ENCODE measurements at regions not wholly inside any gene's neighbourhood (a gene's known extent, or its start where the extent isn't known, plus 50 kb on each side); places are given as distances from the start of the nearest gene placed in this dataset.
A peak's percentile ranks its signal among the peaks of the same experiment; 100 is the strongest.

DNA sequence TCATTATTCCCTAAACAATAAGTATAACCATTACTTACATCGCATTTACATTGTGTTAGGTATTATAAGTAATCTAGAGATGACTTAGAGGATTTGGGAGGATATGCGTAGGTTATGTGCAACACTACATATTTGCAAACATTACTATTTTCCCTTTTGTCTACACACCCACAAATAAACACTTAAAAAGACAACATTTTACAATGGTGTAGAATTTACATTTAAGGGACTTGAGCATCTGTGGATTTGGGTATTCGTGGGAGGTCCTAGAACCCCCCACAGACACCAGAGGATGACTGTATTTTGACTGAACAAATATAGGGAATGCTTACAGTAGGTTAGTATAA is 220.2 kb upstream of the MYO3A start:
- no peak overlapping the region for H4K8ac ChIP-seq (ENCODE audit: low read depth, low read length)
- H3K4ac ChIP-seq (ENCODE audit: low read depth, low read length) = no peak overlapping the region
- no peak overlapping the region for H4K5ac ChIP-seq (ENCODE audit: low read length)
- no peak overlapping the region for H2BK120ac ChIP-seq (ENCODE audit: low read depth, low read length)
- no peak overlapping the region for H3K4me2 ChIP-seq (ENCODE audit: low read length)
- H3K56ac ChIP-seq (ENCODE audit: low read length) = no peak overlapping the region
- WGBS (ENCODE audit: extremely low coverage, insufficient coverage, low lambda C conversion rate) = no CpG with 5 or more reads among the region's 3 CpGs
- H3K4me1 ChIP-seq (ENCODE audit: control insufficient read depth, low read depth, low read length) = no peaks in the 10 kb centered on the region
- H3K27me3 ChIP-seq (ENCODE audit: insufficient read depth, low read length, poor library complexity) = no peaks in the 10 kb centered on the region
- H3K18ac ChIP-seq (ENCODE audit: low read length) = no peak overlapping the region
- H3K36me3 ChIP-seq (ENCODE audit: control insufficient read depth, insufficient read depth, low read length) = no peaks in the 10 kb centered on the region
- H3K79me2 ChIP-seq (ENCODE audit: control insufficient read depth, insufficient read depth, low read length) = no peaks in the 10 kb centered on the region
- no peaks in the 10 kb centered on the region for H3K79me1 ChIP-seq (ENCODE audit: low read length)
- H2AK5ac ChIP-seq (ENCODE audit: low read length) = no peak overlapping the region
- no peak overlapping the region for H3K27ac ChIP-seq (ENCODE audit: low read depth, low read length)
- no peak overlapping the region for H2BK15ac ChIP-seq (replicated peaks; ENCODE audit: low read depth)
- H3K9ac ChIP-seq (ENCODE audit: low read length) = no peak overlapping the region
- no peak overlapping the region for H3K23ac ChIP-seq (ENCODE audit: low read length)
- no peak overlapping the region for H3K4me3 ChIP-seq (ENCODE audit: low read length)
- no peak overlapping the region for H2BK5ac ChIP-seq (ENCODE audit: low read length)
- DNase-seq = no peak

GRCh38 chr10:25724241-25724640 is 209.8 kb upstream of the MYO3A start:
- H4K8ac ChIP-seq (ENCODE audit: low read depth, low read length) = no peak overlapping the region
- no peak overlapping the region for H3K4me3 ChIP-seq (ENCODE audit: low read length)
- no peaks in the 10 kb centered on the region for H3K27me3 ChIP-seq (ENCODE audit: insufficient read depth, low read length, poor library complexity)
- no peak overlapping the region for H2BK15ac ChIP-seq (replicated peaks; ENCODE audit: low read depth)
- H3K36me3 ChIP-seq (ENCODE audit: control insufficient read depth, insufficient read depth, low read length) = no peaks in the 10 kb centered on the region
- H3K27ac ChIP-seq (ENCODE audit: low read depth, low read length) = no peak overlapping the region
- WGBS (ENCODE audit: extremely low coverage, insufficient coverage, low lambda C conversion rate) = no CpG with 5 or more reads among the region's 1 CpG
- no peak overlapping the region for H4K5ac ChIP-seq (ENCODE audit: low read length)
- no peak overlapping the region for H3K23ac ChIP-seq (ENCODE audit: low read length)
- no peak overlapping the region for H3K56ac ChIP-seq (ENCODE audit: low read length)
- no peak overlapping the region for H3K4ac ChIP-seq (ENCODE audit: low read depth, low read length)
- no peak for DNase-seq
- no peak overlapping the region for H3K18ac ChIP-seq (ENCODE audit: low read length)
- no peak overlapping the region for H3K9ac ChIP-seq (ENCODE audit: low read length)
- no peak overlapping the region for H3K4me2 ChIP-seq (ENCODE audit: low read length)
- no peak overlapping the region for H2AK5ac ChIP-seq (ENCODE audit: low read length)
- H3K79me1 ChIP-seq (ENCODE audit: low read length) = no peaks in the 10 kb centered on the region
- no peaks in the 10 kb centered on the region for H3K4me1 ChIP-seq (ENCODE audit: control insufficient read depth, low read depth, low read length)
- no peak overlapping the region for H2BK120ac ChIP-seq (ENCODE audit: low read depth, low read length)
- H2BK5ac ChIP-seq (ENCODE audit: low read length) = no peak overlapping the region
- H3K79me2 ChIP-seq (ENCODE audit: control insufficient read depth, insufficient read depth, low read length) = no peaks in the 10 kb centered on the region

DNA sequence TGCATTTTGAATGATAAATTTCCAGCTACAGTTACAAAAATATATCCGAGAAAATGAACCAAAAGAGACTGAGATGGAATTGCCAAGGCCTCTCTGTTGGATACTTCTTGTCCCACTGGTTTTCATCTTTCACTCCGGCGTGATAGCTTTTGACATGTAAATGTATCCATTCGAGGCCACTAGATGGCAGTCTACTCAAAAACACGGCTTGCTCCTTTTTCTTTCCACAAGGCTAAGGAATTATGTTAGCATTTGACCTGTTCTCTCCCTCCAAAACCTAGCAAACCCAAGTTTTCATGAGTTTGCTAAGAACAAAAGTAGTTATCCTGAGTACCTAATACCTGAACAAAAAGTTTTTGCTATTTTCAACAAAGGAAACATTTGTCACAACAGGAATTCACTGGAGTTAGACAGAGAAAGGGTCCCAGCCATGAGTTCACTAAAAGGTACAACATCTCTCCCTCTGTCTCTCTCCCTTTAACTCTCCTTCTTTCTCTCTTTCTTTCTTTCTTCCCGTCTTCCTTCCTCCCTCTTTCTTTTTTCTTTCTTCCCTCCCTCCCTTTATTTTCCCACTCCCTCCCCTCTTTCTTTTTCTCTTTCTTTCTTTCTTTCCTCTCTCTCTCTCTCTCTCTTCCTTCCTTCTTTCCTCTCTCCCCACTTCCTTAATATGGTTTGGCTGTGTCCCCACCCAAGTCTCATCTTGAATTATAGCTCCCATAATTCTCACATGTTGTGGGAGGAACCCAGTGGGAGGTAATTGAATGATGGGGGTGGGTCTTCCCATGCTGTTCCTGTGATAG is 207.9 kb upstream of the MYO3A start:
- DNase-seq = peak; percentile 85
- no CpG with 5 or more reads among the region's 6 CpGs for WGBS (ENCODE audit: extremely low coverage, insufficient coverage, low lambda C conversion rate)
- H2BK5ac ChIP-seq (ENCODE audit: low read length) = no peak overlapping the region
- no peak overlapping the region for H4K8ac ChIP-seq (ENCODE audit: low read depth, low read length)
- H3K18ac ChIP-seq (ENCODE audit: low read length) = no peak overlapping the region
- no peak overlapping the region for H2AK5ac ChIP-seq (ENCODE audit: low read length)
- H3K4me3 ChIP-seq (ENCODE audit: low read length) = no peak overlapping the region
- H3K23ac ChIP-seq (ENCODE audit: low read length) = no peak overlapping the region
- H3K56ac ChIP-seq (ENCODE audit: low read length) = no peak overlapping the region
- H3K79me1 ChIP-seq (ENCODE audit: low read length) = no peaks in the 10 kb centered on the region
- no peak overlapping the region for H3K4ac ChIP-seq (ENCODE audit: low read depth, low read length)
- H3K4me2 ChIP-seq (ENCODE audit: low read length) = no peak overlapping the region
- no peak overlapping the region for H3K27ac ChIP-seq (ENCODE audit: low read depth, low read length)
- H3K27me3 ChIP-seq (ENCODE audit: insufficient read depth, low read length, poor library complexity) = no peaks in the 10 kb centered on the region
- H2BK15ac ChIP-seq (replicated peaks; ENCODE audit: low read depth) = no peak overlapping the region
- no peaks in the 10 kb centered on the region for H3K79me2 ChIP-seq (ENCODE audit: control insufficient read depth, insufficient read depth, low read length)
- no peak overlapping the region for H3K9ac ChIP-seq (ENCODE audit: low read length)
- H3K36me3 ChIP-seq (ENCODE audit: control insufficient read depth, insufficient read depth, low read length) = no peaks in the 10 kb centered on the region
- no peak overlapping the region for H2BK120ac ChIP-seq (ENCODE audit: low read depth, low read length)
- no peaks in the 10 kb centered on the region for H3K4me1 ChIP-seq (ENCODE audit: control insufficient read depth, low read depth, low read length)
- no peak overlapping the region for H4K5ac ChIP-seq (ENCODE audit: low read length)

GRCh38 chr10:25738776-25739175 is 195.3 kb upstream of the MYO3A start:
- Histone ChIP-seq H3K4me2 (ENCODE audit: low read length) (no peak overlapping the region), H3K9ac (ENCODE audit: low read length) (no peak overlapping the region), H3K4me3 (ENCODE audit: low read length) (no peak overlapping the region), H3K23ac (ENCODE audit: low read length) (no peak overlapping the region), H2BK120ac (ENCODE audit: low read depth, low read length) (no peak overlapping the region), H3K79me2 (ENCODE audit: control insufficient read depth, insufficient read depth, low read length) (no peaks in the 10 kb centered on the region), H4K5ac (ENCODE audit: low read length) (no peak overlapping the region), H3K27me3 (ENCODE audit: insufficient read depth, low read length, poor library complexity) (no peaks in the 10 kb centered on the region), H4K8ac (ENCODE audit: low read depth, low read length) (no peak overlapping the region), H3K18ac (ENCODE audit: low read length) (no peak overlapping the region), H3K36me3 (ENCODE audit: control insufficient read depth, insufficient read depth, low read length) (no peaks in the 10 kb centered on the region), H3K4ac (ENCODE audit: low read depth, low read length) (no peak overlapping the region), H2AK5ac (ENCODE audit: low read length) (no peak overlapping the region), H2BK5ac (ENCODE audit: low read length) (no peak overlapping the region), H2BK15ac (replicated peaks; ENCODE audit: low read depth) (no peak overlapping the region), H3K27ac (ENCODE audit: low read depth, low read length) (no peak overlapping the region), H3K56ac (ENCODE audit: low read length) (no peak overlapping the region), H3K4me1 (ENCODE audit: control insufficient read depth, low read depth, low read length) (no peaks in the 10 kb centered on the region), H3K79me1 (ENCODE audit: low read length) (no peaks in the 10 kb centered on the region)
- no peak for DNase-seq
- WGBS (ENCODE audit: extremely low coverage, insufficient coverage, low lambda C conversion rate) = no CpG with 5 or more reads among the region's 4 CpGs

DNA sequence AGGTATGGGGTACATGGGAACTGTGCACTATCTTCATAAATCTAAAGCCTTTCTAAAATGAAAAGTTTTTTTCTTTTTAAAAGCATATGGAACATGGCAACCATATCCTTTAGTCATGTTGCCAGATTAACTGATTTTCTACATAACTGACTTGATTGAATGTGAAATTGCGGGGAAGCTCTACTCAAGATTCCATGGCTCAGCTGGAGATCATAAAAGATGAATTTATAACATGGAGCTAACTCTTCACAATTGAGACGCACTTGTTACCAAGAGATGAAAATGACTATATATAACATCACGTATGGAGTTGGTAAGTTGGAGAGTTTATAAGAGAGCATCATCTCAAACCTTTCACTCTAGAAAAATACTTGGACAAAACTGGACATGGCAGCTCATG is 190.2 kb upstream of the MYO3A start:
- no peak overlapping the region for H3K18ac ChIP-seq (ENCODE audit: low read length)
- H3K23ac ChIP-seq (ENCODE audit: low read length) = no peak overlapping the region
- H3K4me2 ChIP-seq (ENCODE audit: low read length) = no peak overlapping the region
- H3K27me3 ChIP-seq (ENCODE audit: insufficient read depth, low read length, poor library complexity) = no peaks in the 10 kb centered on the region
- H3K56ac ChIP-seq (ENCODE audit: low read length) = no peak overlapping the region
- H2AK5ac ChIP-seq (ENCODE audit: low read length) = no peak overlapping the region
- no peak overlapping the region for H3K9ac ChIP-seq (ENCODE audit: low read length)
- DNase-seq = no peak
- peaks cover 4% of the 10 kb centered on the region for H3K4me1 ChIP-seq (ENCODE audit: control insufficient read depth, low read depth, low read length)
- no peaks in the 10 kb centered on the region for H3K36me3 ChIP-seq (ENCODE audit: control insufficient read depth, insufficient read depth, low read length)
- H2BK120ac ChIP-seq (ENCODE audit: low read depth, low read length) = no peak overlapping the region
- no peaks in the 10 kb centered on the region for H3K79me2 ChIP-seq (ENCODE audit: control insufficient read depth, insufficient read depth, low read length)
- H2BK5ac ChIP-seq (ENCODE audit: low read length) = no peak overlapping the region
- no peaks in the 10 kb centered on the region for H3K79me1 ChIP-seq (ENCODE audit: low read length)
- no peak overlapping the region for H3K27ac ChIP-seq (ENCODE audit: low read depth, low read length)
- H3K4ac ChIP-seq (ENCODE audit: low read depth, low read length) = no peak overlapping the region
- no peak overlapping the region for H4K8ac ChIP-seq (ENCODE audit: low read depth, low read length)
- WGBS (ENCODE audit: extremely low coverage, insufficient coverage, low lambda C conversion rate) = no CpG with 5 or more reads among the region's 3 CpGs
- H2BK15ac ChIP-seq (replicated peaks; ENCODE audit: low read depth) = no peak overlapping the region
- no peak overlapping the region for H3K4me3 ChIP-seq (ENCODE audit: low read length)
- H4K5ac ChIP-seq (ENCODE audit: low read length) = no peak overlapping the region

DNA sequence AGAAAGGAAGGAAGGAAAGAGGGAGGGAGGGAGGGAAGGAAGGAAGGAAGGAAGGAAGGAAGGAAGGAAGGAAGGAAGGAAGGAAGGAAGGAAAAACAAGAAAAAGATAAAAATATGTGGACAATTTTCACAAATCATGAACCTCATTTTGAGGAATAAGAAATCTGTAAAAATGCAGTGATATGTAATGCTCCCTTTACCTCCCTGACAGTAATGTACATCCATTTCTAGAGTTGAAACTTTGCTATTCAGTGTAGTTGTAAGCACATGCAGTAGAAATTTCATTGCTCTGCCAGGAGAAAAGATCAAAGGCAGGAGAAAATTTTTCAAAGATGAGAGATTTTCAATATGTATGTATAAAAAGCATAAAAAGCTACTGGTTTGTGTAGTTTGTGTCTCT is 189.5 kb upstream of the MYO3A start:
- Histone ChIP-seq H3K27me3 (ENCODE audit: insufficient read depth, low read length, poor library complexity) (no peaks in the 10 kb centered on the region), H3K4me1 (ENCODE audit: control insufficient read depth, low read depth, low read length) (peaks cover 4% of the 10 kb centered on the region), H2BK5ac (ENCODE audit: low read length) (no peak overlapping the region), H3K36me3 (ENCODE audit: control insufficient read depth, insufficient read depth, low read length) (no peaks in the 10 kb centered on the region), H3K79me1 (ENCODE audit: low read length) (no peaks in the 10 kb centered on the region), H3K18ac (ENCODE audit: low read length) (no peak overlapping the region), H3K56ac (ENCODE audit: low read length) (no peak overlapping the region), H3K79me2 (ENCODE audit: control insufficient read depth, insufficient read depth, low read length) (no peaks in the 10 kb centered on the region), H3K9ac (ENCODE audit: low read length) (no peak overlapping the region), H2BK120ac (ENCODE audit: low read depth, low read length) (no peak overlapping the region), H3K27ac (ENCODE audit: low read depth, low read length) (no peak overlapping the region), H2BK15ac (replicated peaks; ENCODE audit: low read depth) (no peak overlapping the region), H4K5ac (ENCODE audit: low read length) (no peak overlapping the region), H3K23ac (ENCODE audit: low read length) (no peak overlapping the region), H2AK5ac (ENCODE audit: low read length) (no peak overlapping the region), H3K4me3 (ENCODE audit: low read length) (no peak overlapping the region), H4K8ac (ENCODE audit: low read depth, low read length) (no peak overlapping the region), H3K4ac (ENCODE audit: low read depth, low read length) (no peak overlapping the region), H3K4me2 (ENCODE audit: low read length) (no peak overlapping the region)
- no peak for DNase-seq
